CD4-positive, alpha-beta T cell treated with Interferon gamma for 1 hour (primary cell): ENCODE measurements at regions not wholly inside any gene's neighbourhood (a gene's known extent, or its start where the extent isn't known, plus 50 kb on each side); places are given as distances from the start of the nearest gene placed in this dataset.
"Not testable (repeated sequence)": the region's sequence is repeated elsewhere in the genome, so short reads cannot be mapped to it uniquely, and the experiment has no call there.

Experiments
- DNase-seq: peaks from one replicate; pipeline ENCODE4 v3.0.0-alpha.2; 2020

GRCh38 chr10:9342885-9343570 is 1288.5 kb downstream of the GATA3 start:
- no peak for DNase-seq

- not testable (repeated sequence) for DNase-seq
These were observed 1293.4 kb downstream of the GATA3 start for GRCh38 chr10:9347933-9348332.

GRCh38 chr10:9357471-9357870 is 1303.0 kb downstream of the GATA3 start:
- DNase-seq = no peak

- DNase-seq = no peak
These were observed 1308.2 kb downstream of the GATA3 start for GRCh38 chr10:9362721-9363120.

GRCh38 chr10:9379183-9379582 is 1324.7 kb downstream of the GATA3 start:
- DNase-seq = no peak

- DNase-seq = no peak
These were observed 1327.4 kb downstream of the GATA3 start for GRCh38 chr10:9381733-9382532.

- no peak for DNase-seq
These were observed 1328.0 kb downstream of the GATA3 start for GRCh38 chr10:9382533-9382866.

- DNase-seq = no peak
These were observed 1336.0 kb downstream of the GATA3 start for GRCh38 chr10:9390516-9390915.

- no peak for DNase-seq
These were observed 1344.9 kb downstream of the GATA3 start for GRCh38 chr10:9399275-9399983.

GRCh38 chr10:9402067-9402466 is 1347.6 kb downstream of the GATA3 start:
- not testable (repeated sequence) for DNase-seq

GRCh38 chr10:9402507-9403195 is 1348.2 kb downstream of the GATA3 start:
- not testable (repeated sequence) for DNase-seq

- not testable (repeated sequence) for DNase-seq
These were observed 1352.7 kb downstream of the GATA3 start for GRCh38 chr10:9407201-9407600.

- no peak for DNase-seq
These were observed 1361.8 kb downstream of the GATA3 start for GRCh38 chr10:9416331-9416730.

GRCh38 chr10:9419757-9420156 is 1365.3 kb downstream of the GATA3 start:
- DNase-seq = no peak

GRCh38 chr10:9427209-9427608 is 1372.7 kb downstream of the GATA3 start:
- DNase-seq = no peak

- DNase-seq = no peak
These were observed 1382.6 kb downstream of the GATA3 start for GRCh38 chr10:9437131-9437530.

- no peak for DNase-seq
These were observed 1389.3 kb downstream of the GATA3 start for GRCh38 chr10:9443758-9444157.

GRCh38 chr10:9449530-9449929 is 1395.0 kb downstream of the GATA3 start:
- no peak for DNase-seq

- DNase-seq = no peak
These were observed 1396.3 kb downstream of the GATA3 start for GRCh38 chr10:9450801-9451200.

GRCh38 chr10:9451211-9451773 is 1396.8 kb downstream of the GATA3 start:
- DNase-seq = no peak

GRCh38 chr10:9452056-9452455 is 1397.6 kb downstream of the GATA3 start:
- no peak for DNase-seq

- not testable (repeated sequence) for DNase-seq
These were observed 1399.4 kb downstream of the GATA3 start for GRCh38 chr10:9453871-9454270.

- no peak for DNase-seq
These were observed 1415.2 kb downstream of the GATA3 start for GRCh38 chr10:9469663-9470205.
